ENCODE measurements at regions not wholly inside any gene's neighbourhood (a gene's known extent, or its start where the extent isn't known, plus 50 kb on each side); places are given as distances from the start of the nearest gene placed in this dataset.

DNA sequence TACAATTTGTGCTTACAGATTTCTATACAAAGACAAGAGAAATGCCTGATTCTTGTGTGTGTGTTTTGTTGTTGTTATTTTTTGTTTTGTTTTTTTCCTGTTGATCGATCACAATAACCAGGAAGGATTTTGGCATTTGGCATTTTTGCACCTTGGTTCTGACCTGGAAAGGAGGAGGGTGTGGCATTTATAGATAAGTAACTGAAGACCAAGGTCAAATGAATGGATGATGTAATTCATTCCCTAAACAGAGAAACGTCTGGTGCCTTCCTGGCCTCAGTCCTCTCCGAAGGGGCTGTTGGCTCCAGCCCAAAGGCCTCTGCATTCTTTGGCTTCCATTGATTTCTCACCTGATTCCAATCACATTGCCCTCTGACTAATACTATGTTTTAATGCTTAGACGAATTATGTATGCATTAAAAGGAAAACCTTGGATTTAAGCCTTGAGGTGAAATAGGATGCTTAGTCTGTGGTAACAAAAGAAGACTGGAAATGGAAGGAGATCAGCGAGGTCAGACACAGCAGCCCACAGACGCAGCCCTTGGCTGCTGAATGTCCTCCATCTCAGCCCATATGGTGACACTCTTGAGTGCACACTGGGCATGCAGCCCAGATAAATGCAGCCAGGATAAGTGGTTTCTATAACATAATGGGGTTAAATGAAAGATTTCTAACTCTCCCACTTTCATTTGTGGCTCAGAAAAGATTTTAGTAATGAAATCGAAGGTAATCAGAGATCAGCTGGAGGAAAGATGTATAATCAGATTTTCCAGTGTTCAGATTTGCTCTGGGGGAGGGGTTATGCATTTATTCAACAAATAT is 60.5 kb upstream of the TRIM2 start:
- Histone ChIP-seq H3K4me3 (ENCODE audit: low read depth in 1 of 2, low read length in 2 of 2) (no peak overlapping the region), H3K36me3 (ENCODE audit: insufficient read depth, low read length) (no peaks in the 10 kb centered on the region), H3K9ac (ENCODE audit: low read length) (no peak overlapping the region), H3K27ac (ENCODE audit: low read depth, low read length) (no peak overlapping the region), H3K27me3 (ENCODE audit: control insufficient read depth in 1 of 2, insufficient read depth in 2 of 2, low read length in 2 of 2) (no peaks in the 10 kb centered on the region), H3K4me1 (ENCODE audit: insufficient read depth, low read length) (peaks cover 9% of the 10 kb centered on the region), H3K9me3 (ENCODE audit: low read length) (no peaks in the 10 kb centered on the region)

GRCh38 chr4:153146031-153146430 is 58.2 kb upstream of the TRIM2 start:
- Histone ChIP-seq H3K4me3 (ENCODE audit: low read depth in 1 of 2, low read length in 2 of 2) (no peak overlapping the region), H3K4me1 (ENCODE audit: insufficient read depth, low read length) (peaks cover 9% of the 10 kb centered on the region), H3K36me3 (ENCODE audit: insufficient read depth, low read length) (no peaks in the 10 kb centered on the region), H3K27me3 (ENCODE audit: control insufficient read depth in 1 of 2, insufficient read depth in 2 of 2, low read length in 2 of 2) (no peaks in the 10 kb centered on the region), H3K9me3 (ENCODE audit: low read length) (no peaks in the 10 kb centered on the region), H3K27ac (ENCODE audit: low read depth, low read length) (no peak overlapping the region), H3K9ac (ENCODE audit: low read length) (no peak overlapping the region)

DNA sequence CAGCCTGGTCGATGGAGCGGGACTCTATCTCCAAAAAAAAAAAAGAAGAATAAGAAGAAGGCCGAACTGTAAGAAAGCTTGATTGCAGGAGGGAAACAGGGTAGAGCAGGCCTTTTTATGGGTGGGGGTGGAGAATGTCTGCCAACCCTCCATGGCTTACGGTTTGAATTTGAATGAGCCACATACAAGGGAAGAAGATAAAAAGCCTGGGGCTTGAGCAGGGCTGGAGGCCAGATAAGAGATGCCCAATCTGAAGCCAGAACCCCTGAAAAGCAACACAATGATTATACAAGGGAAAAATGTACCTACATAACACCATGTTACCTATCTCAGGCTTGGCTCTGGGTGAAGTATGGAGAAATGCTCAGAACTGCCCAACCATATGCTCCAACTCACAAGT is 57.3 kb upstream of the TRIM2 start:
- H3K27me3 ChIP-seq (ENCODE audit: control insufficient read depth in 1 of 2, insufficient read depth in 2 of 2, low read length in 2 of 2): no peaks in the 10 kb centered on the region
- no peak overlapping the region for H3K27ac ChIP-seq (ENCODE audit: low read depth, low read length)
- H3K9ac ChIP-seq (ENCODE audit: low read length): no peak overlapping the region
- H3K9me3 ChIP-seq (ENCODE audit: low read length): no peaks in the 10 kb centered on the region
- no peaks in the 10 kb centered on the region for H3K36me3 ChIP-seq (ENCODE audit: insufficient read depth, low read length)
- H3K4me3 ChIP-seq (ENCODE audit: low read depth in 1 of 2, low read length in 2 of 2): no peak overlapping the region
- H3K4me1 ChIP-seq (ENCODE audit: insufficient read depth, low read length): peaks cover 9% of the 10 kb centered on the region

- H3K4me1 ChIP-seq (ENCODE audit: insufficient read depth, low read length): peaks cover 1% of the 10 kb centered on the region
- H3K4me3 ChIP-seq (ENCODE audit: low read depth in 1 of 2, low read length in 2 of 2): no peak overlapping the region
- no peaks in the 10 kb centered on the region for H3K27me3 ChIP-seq (ENCODE audit: control insufficient read depth in 1 of 2, insufficient read depth in 2 of 2, low read length in 2 of 2)
- H3K36me3 ChIP-seq (ENCODE audit: insufficient read depth, low read length): no peaks in the 10 kb centered on the region
- H3K27ac ChIP-seq (ENCODE audit: low read depth, low read length): no peak overlapping the region
- H3K9ac ChIP-seq (ENCODE audit: low read length): no peak overlapping the region
- no peaks in the 10 kb centered on the region for H3K9me3 ChIP-seq (ENCODE audit: low read length)
Measured at GRCh38 chr4:153148791-153149190, 55.5 kb upstream of the TRIM2 start.

- peaks cover 9% of the 10 kb centered on the region for H3K4me1 ChIP-seq (ENCODE audit: insufficient read depth, low read length)
- no peak overlapping the region for H3K9ac ChIP-seq (ENCODE audit: low read length)
- no peak overlapping the region for H3K27ac ChIP-seq (ENCODE audit: low read depth, low read length)
- no peaks in the 10 kb centered on the region for H3K9me3 ChIP-seq (ENCODE audit: low read length)
- no peak overlapping the region for H3K4me3 ChIP-seq (ENCODE audit: low read depth in 1 of 2, low read length in 2 of 2)
- H3K27me3 ChIP-seq (ENCODE audit: control insufficient read depth in 1 of 2, insufficient read depth in 2 of 2, low read length in 2 of 2): no peaks in the 10 kb centered on the region
- no peaks in the 10 kb centered on the region for H3K36me3 ChIP-seq (ENCODE audit: insufficient read depth, low read length)
Measured at GRCh38 chr4:153151535-153152455, 52.4 kb upstream of the TRIM2 start.

- Histone ChIP-seq H3K9ac (ENCODE audit: low read length) (no peak overlapping the region), H3K4me1 (ENCODE audit: insufficient read depth, low read length) (peaks cover 9% of the 10 kb centered on the region), H3K4me3 (ENCODE audit: low read depth in 1 of 2, low read length in 2 of 2) (peak overlapping the region; percentile 69 to 75), H3K27ac (ENCODE audit: low read depth, low read length) (peak overlapping the region; percentile 48), H3K36me3 (ENCODE audit: insufficient read depth, low read length) (no peaks in the 10 kb centered on the region), H3K27me3 (ENCODE audit: control insufficient read depth in 1 of 2, insufficient read depth in 2 of 2, low read length in 2 of 2) (no peaks in the 10 kb centered on the region), H3K9me3 (ENCODE audit: low read length) (no peaks in the 10 kb centered on the region)
Measured at GRCh38 chr4:153152501-153153338, 51.5 kb upstream of the TRIM2 start.

GRCh38 chr4:153153339-153153871 is 50.8 kb upstream of the TRIM2 start:
- H3K27ac ChIP-seq (ENCODE audit: low read depth, low read length): peak overlapping the region; percentile 48
- no peaks in the 10 kb centered on the region for H3K27me3 ChIP-seq (ENCODE audit: control insufficient read depth in 1 of 2, insufficient read depth in 2 of 2, low read length in 2 of 2)
- H3K4me1 ChIP-seq (ENCODE audit: insufficient read depth, low read length): peaks cover 9% of the 10 kb centered on the region
- no peaks in the 10 kb centered on the region for H3K9me3 ChIP-seq (ENCODE audit: low read length)
- H3K9ac ChIP-seq (ENCODE audit: low read length): no peak overlapping the region
- no peaks in the 10 kb centered on the region for H3K36me3 ChIP-seq (ENCODE audit: insufficient read depth, low read length)
- peak overlapping the region; percentile 69 to 75 for H3K4me3 ChIP-seq (ENCODE audit: low read depth in 1 of 2, low read length in 2 of 2)

DNA sequence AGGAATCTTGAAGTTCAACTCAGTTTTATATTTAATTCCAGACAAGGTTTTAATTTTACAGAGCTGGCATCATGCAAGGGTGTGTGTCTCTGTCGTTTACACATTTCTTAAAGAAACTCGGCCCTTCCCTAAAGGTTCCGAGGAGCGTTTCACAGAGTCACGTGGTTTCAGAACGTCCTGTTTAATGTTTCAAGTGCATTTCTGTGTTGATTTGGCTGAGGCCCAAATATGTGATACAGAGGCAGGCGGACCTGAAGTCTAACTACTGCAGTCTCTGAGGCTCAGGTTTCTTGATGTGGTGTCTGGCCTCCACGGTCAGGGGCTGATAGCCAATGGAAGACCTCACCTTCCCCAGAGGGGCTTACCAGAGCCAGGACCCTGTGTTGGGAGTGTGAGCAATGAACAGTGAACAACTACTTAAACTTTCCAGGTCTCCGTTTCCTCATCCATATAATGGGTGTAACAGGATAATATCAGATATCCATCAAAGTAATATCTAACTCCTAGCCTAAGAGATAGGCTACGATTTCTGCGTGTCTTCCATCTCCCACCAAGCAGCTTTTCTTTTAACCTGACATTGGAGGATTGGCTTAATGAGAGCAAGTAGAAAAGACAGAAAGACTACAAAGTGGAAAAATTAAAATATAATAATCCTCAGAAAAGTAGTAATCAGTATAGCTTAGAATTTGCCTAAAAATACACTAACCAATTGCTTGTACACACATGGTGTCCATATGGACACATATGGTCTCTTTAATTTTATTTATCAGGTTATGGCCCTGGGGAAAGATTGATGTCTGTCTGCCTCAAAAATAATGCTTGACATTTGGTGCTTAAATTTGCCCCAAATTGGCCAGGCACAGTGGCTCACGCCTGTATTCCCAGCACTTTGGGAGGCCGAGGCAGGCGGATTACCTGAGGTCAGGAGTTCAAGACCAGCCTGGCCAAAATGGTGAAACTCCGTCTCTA is 50.0 kb upstream of the TRIM2 start:
- H3K36me3 ChIP-seq (ENCODE audit: insufficient read depth, low read length): no peaks in the 10 kb centered on the region
- H3K27ac ChIP-seq (ENCODE audit: low read depth, low read length): peak overlapping the region; percentile 48
- H3K27me3 ChIP-seq (ENCODE audit: control insufficient read depth in 1 of 2, insufficient read depth in 2 of 2, low read length in 2 of 2): no peaks in the 10 kb centered on the region
- H3K4me1 ChIP-seq (ENCODE audit: insufficient read depth, low read length): peaks cover 9% of the 10 kb centered on the region
- no peak overlapping the region for H3K9ac ChIP-seq (ENCODE audit: low read length)
- H3K4me3 ChIP-seq (ENCODE audit: low read depth in 1 of 2, low read length in 2 of 2): peak overlapping the region; percentile 69 to 75
- H3K9me3 ChIP-seq (ENCODE audit: low read length): no peaks in the 10 kb centered on the region
